ENCODE measurements at regions not wholly inside any gene's neighbourhood (a gene's known extent, or its start where the extent isn't known, plus 50 kb on each side); places are given as distances from the start of the nearest gene placed in this dataset.
A peak's percentile ranks its signal among the peaks of the same experiment; 100 is the strongest.

DNA sequence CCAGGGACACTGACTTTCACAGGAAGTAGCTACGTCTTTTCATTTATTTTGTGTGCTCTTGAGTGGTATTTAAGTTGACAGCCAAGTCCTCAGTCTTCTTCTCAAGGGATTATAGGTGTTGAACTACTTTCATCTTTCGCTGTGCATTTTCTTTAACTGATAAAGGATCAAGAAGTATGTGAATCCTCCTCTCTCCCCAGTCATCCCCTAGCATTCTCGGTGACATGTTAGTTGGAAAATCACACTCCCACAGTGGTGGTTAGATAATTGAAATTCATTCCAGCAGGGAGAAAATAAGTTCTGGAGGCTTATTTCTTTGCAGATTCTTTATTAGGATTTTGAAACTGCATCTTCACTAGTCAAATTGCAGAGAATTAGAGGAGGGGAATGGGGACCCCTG lies 569.4 kb downstream of the MEI4 start:
- no peak for TF ChIP-seq SNAI2 (CRISPR knock-in tag; IDR thresholded peaks at IDR 0.05)
- TF ChIP-seq, protein P1, sequence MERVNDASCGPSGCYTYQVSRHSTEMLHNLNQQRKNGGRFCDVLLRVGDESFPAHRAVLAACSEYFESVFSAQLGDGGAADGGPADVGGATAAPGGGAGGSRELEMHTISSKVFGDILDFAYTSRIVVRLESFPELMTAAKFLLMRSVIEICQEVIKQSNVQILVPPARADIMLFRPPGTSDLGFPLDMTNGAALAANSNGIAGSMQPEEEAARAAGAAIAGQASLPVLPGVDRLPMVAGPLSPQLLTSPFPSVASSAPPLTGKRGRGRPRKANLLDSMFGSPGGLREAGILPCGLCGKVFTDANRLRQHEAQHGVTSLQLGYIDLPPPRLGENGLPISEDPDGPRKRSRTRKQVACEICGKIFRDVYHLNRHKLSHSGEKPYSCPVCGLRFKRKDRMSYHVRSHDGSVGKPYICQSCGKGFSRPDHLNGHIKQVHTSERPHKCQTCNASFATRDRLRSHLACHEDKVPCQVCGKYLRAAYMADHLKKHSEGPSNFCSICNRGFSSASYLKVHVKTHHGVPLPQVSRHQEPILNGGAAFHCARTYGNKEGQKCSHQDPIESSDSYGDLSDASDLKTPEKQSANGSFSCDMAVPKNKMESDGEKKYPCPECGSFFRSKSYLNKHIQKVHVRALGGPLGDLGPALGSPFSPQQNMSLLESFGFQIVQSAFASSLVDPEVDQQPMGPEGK (CRISPR knock-in tag; IDR thresholded peaks at IDR 0.05; ENCODE audit: borderline replicate concordance): no peak
- no peak for TF ChIP-seq OSR1 (CRISPR knock-in tag; IDR thresholded peaks at IDR 0.05)
- no peak for TF ChIP-seq ZFP30 (CRISPR knock-in tag; IDR thresholded peaks at IDR 0.05)
- TF ChIP-seq ISL1 (CRISPR knock-in tag; IDR thresholded peaks at IDR 0.05): no peak
- TF ChIP-seq, protein P2, sequence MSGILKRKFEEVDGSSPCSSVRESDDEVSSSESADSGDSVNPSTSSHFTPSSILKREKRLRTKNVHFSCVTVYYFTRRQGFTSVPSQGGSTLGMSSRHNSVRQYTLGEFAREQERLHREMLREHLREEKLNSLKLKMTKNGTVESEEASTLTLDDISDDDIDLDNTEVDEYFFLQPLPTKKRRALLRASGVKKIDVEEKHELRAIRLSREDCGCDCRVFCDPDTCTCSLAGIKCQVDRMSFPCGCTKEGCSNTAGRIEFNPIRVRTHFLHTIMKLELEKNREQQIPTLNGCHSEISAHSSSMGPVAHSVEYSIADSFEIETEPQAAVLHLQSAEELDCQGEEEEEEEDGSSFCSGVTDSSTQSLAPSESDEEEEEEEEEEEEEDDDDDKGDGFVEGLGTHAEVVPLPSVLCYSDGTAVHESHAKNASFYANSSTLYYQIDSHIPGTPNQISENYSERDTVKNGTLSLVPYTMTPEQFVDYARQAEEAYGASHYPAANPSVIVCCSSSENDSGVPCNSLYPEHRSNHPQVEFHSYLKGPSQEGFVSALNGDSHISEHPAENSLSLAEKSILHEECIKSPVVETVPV (CRISPR knock-in tag; IDR thresholded peaks at IDR 0.05): no peak
- TF ChIP-seq BACH2 (CRISPR knock-in tag; IDR thresholded peaks at IDR 0.05; ENCODE audit: borderline replicate concordance): no peak
- no peak for ATAC-seq

DNA sequence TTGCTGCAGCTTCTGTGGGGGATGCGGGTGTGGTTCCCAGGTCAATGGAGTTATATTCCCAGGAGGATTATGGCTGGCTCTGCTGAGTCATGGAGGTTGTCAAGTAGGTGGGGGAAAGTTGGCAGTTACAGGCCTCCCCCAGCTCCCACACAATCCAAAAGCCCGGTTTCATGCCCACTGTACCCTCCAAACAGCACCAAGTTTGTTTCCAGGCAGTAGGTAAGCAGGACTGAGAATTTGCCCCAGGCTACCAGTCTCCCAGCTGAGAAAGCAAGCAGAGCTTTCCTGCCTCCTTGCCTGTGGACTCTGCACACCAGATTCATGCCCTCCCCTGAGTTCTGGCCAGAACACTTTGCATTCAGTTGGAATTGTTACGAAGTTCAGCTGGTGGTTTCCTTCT lies 578.2 kb downstream of the MEI4 start:
- TF ChIP-seq ISL1 (CRISPR knock-in tag; IDR thresholded peaks at IDR 0.05) (no peak), BACH2 (CRISPR knock-in tag; IDR thresholded peaks at IDR 0.05; ENCODE audit: borderline replicate concordance) (no peak), ZFP3 (CRISPR knock-in tag; IDR thresholded peaks at IDR 0.05) (no peak), ARNTL (CRISPR knock-in tag; IDR thresholded peaks at IDR 0.05; ENCODE audit: borderline replicate concordance, low read depth) (no peak), ZNF8 (CRISPR knock-in tag; IDR thresholded peaks at IDR 0.05) (no peak), RARB (CRISPR knock-in tag; IDR thresholded peaks at IDR 0.05) (no peak), TOX (CRISPR knock-in tag; IDR thresholded peaks at IDR 0.05; ENCODE audit: borderline replicate concordance) (no peak), GLIS3 (CRISPR knock-in tag; IDR thresholded peaks at IDR 0.05) (no peak)
- TF ChIP-seq, protein P2 (CRISPR knock-in tag; IDR thresholded peaks at IDR 0.05): no peak
- ATAC-seq: no peak

DNA sequence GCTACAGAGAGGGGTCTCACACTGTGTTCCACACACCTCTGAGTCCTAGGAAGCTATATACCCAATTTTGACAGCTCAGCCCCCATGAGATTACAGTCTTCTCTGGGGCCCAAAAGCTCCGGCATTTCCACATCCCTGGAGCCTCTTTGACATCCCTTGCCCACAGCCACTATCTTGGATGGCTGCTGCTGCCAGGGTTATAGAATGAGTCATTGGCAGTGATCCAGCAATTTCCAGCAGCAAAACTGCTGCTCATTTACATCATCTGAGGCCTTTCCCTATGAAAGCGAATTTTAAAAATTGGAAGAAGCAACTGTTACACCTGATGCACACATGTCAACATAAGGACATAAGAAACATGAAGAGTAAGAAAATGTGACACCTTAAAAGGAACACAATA lies 590.7 kb downstream of the MEI4 start:
- peak; percentile 72 for ATAC-seq
- TF ChIP-seq ZNF565 (CRISPR knock-in tag; conservative IDR thresholded peaks at IDR 0.05; ENCODE audit: low read depth): no peak
- no peak for TF ChIP-seq SNAI2 (CRISPR knock-in tag; IDR thresholded peaks at IDR 0.05)
- TF ChIP-seq BACH2 (CRISPR knock-in tag; IDR thresholded peaks at IDR 0.05; ENCODE audit: borderline replicate concordance): no peak
- TF ChIP-seq, protein P3, sequence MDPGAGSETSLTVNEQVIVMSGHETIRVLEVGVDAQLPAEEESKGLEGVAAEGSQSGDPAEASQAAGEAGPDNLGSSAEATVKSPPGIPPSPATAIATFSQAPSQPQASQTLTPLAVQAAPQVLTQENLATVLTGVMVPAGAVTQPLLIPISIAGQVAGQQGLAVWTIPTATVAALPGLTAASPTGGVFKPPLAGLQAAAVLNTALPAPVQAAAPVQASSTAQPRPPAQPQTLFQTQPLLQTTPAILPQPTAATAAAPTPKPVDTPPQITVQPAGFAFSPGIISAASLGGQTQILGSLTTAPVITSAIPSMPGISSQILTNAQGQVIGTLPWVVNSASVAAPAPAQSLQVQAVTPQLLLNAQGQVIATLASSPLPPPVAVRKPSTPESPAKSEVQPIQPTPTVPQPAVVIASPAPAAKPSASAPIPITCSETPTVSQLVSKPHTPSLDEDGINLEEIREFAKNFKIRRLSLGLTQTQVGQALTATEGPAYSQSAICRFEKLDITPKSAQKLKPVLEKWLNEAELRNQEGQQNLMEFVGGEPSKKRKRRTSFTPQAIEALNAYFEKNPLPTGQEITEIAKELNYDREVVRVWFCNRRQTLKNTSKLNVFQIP (CRISPR knock-in tag; IDR thresholded peaks at IDR 0.05; ENCODE audit: borderline replicate concordance, low read depth): no peak
- TF ChIP-seq ZFP3 (CRISPR knock-in tag; IDR thresholded peaks at IDR 0.05): no peak
- no peak for TF ChIP-seq ISL1 (CRISPR knock-in tag; IDR thresholded peaks at IDR 0.05)
- TF ChIP-seq ESRRG (CRISPR knock-in tag; IDR thresholded peaks at IDR 0.05): no peak
- TF ChIP-seq ZNF70 (CRISPR knock-in tag; IDR thresholded peaks at IDR 0.05): no peak
- TF ChIP-seq, protein P1 (CRISPR knock-in tag; IDR thresholded peaks at IDR 0.05; ENCODE audit: borderline replicate concordance): no peak
- TF ChIP-seq, protein P4, sequence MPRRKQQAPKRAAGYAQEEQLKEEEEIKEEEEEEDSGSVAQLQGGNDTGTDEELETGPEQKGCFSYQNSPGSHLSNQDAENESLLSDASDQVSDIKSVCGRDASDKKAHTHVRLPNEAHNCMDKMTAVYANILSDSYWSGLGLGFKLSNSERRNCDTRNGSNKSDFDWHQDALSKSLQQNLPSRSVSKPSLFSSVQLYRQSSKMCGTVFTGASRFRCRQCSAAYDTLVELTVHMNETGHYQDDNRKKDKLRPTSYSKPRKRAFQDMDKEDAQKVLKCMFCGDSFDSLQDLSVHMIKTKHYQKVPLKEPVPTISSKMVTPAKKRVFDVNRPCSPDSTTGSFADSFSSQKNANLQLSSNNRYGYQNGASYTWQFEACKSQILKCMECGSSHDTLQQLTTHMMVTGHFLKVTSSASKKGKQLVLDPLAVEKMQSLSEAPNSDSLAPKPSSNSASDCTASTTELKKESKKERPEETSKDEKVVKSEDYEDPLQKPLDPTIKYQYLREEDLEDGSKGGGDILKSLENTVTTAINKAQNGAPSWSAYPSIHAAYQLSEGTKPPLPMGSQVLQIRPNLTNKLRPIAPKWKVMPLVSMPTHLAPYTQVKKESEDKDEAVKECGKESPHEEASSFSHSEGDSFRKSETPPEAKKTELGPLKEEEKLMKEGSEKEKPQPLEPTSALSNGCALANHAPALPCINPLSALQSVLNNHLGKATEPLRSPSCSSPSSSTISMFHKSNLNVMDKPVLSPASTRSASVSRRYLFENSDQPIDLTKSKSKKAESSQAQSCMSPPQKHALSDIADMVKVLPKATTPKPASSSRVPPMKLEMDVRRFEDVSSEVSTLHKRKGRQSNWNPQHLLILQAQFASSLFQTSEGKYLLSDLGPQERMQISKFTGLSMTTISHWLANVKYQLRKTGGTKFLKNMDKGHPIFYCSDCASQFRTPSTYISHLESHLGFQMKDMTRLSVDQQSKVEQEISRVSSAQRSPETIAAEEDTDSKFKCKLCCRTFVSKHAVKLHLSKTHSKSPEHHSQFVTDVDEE (CRISPR knock-in tag; IDR thresholded peaks at IDR 0.05): no peak
- TF ChIP-seq, protein P2 (CRISPR knock-in tag; IDR thresholded peaks at IDR 0.05): no peak
- TF ChIP-seq TOX (CRISPR knock-in tag; IDR thresholded peaks at IDR 0.05; ENCODE audit: borderline replicate concordance): no peak
- TF ChIP-seq GLIS3 (CRISPR knock-in tag; IDR thresholded peaks at IDR 0.05): no peak
- no peak for TF ChIP-seq ARNTL (CRISPR knock-in tag; IDR thresholded peaks at IDR 0.05; ENCODE audit: borderline replicate concordance, low read depth)
- TF ChIP-seq RARB (CRISPR knock-in tag; IDR thresholded peaks at IDR 0.05): no peak
- no peak for TF ChIP-seq ZC3H10 (CRISPR knock-in tag; IDR thresholded peaks at IDR 0.05)

Data from SK-N-SH treated with all-trans-retinoic acid at 6 μM for 48 hours (cell line).